Activated CD4-positive, alpha-beta T cell treated with anti-CD3 and anti-CD28 coated beads, Interleukin-2, amount 10 ng/mL, durations not matched to agents 7 days and 5 days (primary cell): ENCODE measurements at regions not wholly inside any gene's neighbourhood (a gene's known extent, or its start where the extent isn't known, plus 50 kb on each side); places are given as distances from the start of the nearest gene placed in this dataset.

ENCODE experiments used
- CTCF ChIA-PET: fragments of 350-600 bp; sonication (Branson Sonifier 250); formaldehyde crosslinking; loops from one replicate; lab custom pipeline; 2021; ENCODE audit warnings: antibody characterized with exemption; lab: Charles Lee
- POLR2A ChIA-PET: fragments of 350-600 bp; sonication (Branson Sonifier 250); formaldehyde crosslinking; loops from one replicate; lab custom pipeline; 2021; ENCODE audit warnings: antibody characterized with exemption; lab: Charles Lee
- DNase-seq: peaks from one replicate; pipeline ENCODE4 v3.0.0-alpha.2; 2020
- H3K27ac Mint-ChIP-seq: one replicate; pipeline ENCODE4 v1.8.0; 2021; ENCODE audit warnings: mild to moderate bottlenecking, moderate library complexity, mixed read lengths
- H3K27me3 Mint-ChIP-seq: one replicate; pipeline ENCODE4 v1.8.0; 2021; ENCODE audit warnings: mixed read lengths
- H3K36me3 Mint-ChIP-seq: one replicate; pipeline ENCODE4 v1.8.0; 2021; ENCODE audit warnings: low read depth, mixed read lengths
- H3K4me1 Mint-ChIP-seq: one replicate; pipeline ENCODE4 v1.8.0; 2021; ENCODE audit warnings: mixed read lengths
- H3K4me3 Mint-ChIP-seq: one replicate; pipeline ENCODE4 v1.8.0; 2021; ENCODE audit warnings: mild to moderate bottlenecking, moderate library complexity, mixed read lengths
- H3K9me3 Mint-ChIP-seq: one replicate; pipeline ENCODE4 v1.8.0; 2021; ENCODE audit warnings: mixed read lengths

DNA sequence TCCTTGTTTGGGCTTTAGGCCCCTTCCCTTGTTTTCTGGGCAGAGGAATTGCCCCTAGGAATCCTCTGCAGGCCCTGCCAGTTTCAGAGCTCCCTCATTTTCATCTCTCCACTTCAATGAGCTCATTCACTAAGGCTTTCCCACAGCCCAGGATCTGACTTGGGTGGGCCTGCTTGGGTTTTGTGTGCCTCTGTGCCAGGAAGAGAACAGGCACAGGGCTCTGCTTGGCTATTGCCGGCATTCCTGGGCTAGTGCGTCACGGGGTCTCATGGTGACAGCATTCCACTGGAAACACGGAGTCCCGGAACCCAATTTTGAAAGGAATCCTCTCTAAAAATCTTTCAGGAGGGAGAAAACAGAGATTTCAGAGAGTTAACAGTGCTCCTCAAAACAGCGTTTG, 150.5 kb downstream of the VCX3A start:
- ChIA-PET CTCF (no interaction called here), POLR2A (no interaction called here)
- no peak for DNase-seq
- no peaks in the 10 kb centered on the region for H3K4me1 Mint-ChIP-seq
- H3K4me3 Mint-ChIP-seq: no peak overlapping the region
- H3K36me3 Mint-ChIP-seq: no peaks in the 10 kb centered on the region
- no peaks in the 10 kb centered on the region for H3K27me3 Mint-ChIP-seq
- H3K27ac Mint-ChIP-seq: no peak overlapping the region
- no peaks in the 10 kb centered on the region for H3K9me3 Mint-ChIP-seq

GRCh38 chrX:6383917-6384316, 151.0 kb downstream of the VCX3A start:
- no peaks in the 10 kb centered on the region for H3K4me1 Mint-ChIP-seq
- H3K27me3 Mint-ChIP-seq: no peaks in the 10 kb centered on the region
- no peak overlapping the region for H3K27ac Mint-ChIP-seq
- H3K4me3 Mint-ChIP-seq: no peak overlapping the region
- ChIA-PET POLR2A (no interaction called here), CTCF (interaction anchor here (0.6 kb wide), 1 partner anchor 15 kb away, joined by 3 read pairs; no protein-coding TSS in a partner anchor)
- H3K9me3 Mint-ChIP-seq: no peaks in the 10 kb centered on the region
- H3K36me3 Mint-ChIP-seq: no peaks in the 10 kb centered on the region
- no peak for DNase-seq

DNA sequence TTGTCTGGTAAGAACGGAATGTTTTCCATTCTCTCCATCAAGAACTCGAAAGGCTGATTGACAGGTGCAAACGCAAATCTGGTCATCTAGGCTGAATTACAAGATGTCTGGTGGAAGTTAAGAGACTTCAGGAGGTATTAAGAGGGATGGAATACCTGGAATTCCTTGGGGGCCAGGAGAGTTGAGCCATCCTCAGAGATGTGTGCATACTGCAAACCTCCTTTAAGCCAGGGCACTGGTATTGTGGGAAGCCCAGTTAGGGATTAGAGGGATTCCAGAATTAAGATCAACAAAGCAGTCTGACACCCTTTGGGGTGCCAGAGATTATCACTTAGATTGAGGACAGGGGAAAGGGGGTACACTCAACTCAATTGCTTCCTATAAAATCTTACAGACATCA, 151.4 kb downstream of the VCX3A start:
- no peaks in the 10 kb centered on the region for H3K36me3 Mint-ChIP-seq
- H3K9me3 Mint-ChIP-seq: no peaks in the 10 kb centered on the region
- H3K27ac Mint-ChIP-seq: no peak overlapping the region
- no peaks in the 10 kb centered on the region for H3K4me1 Mint-ChIP-seq
- POLR2A ChIA-PET: no interaction called here
- H3K27me3 Mint-ChIP-seq: no peaks in the 10 kb centered on the region
- H3K4me3 Mint-ChIP-seq: no peak overlapping the region
- CTCF ChIA-PET: interaction anchor here (0.6 kb wide), 1 partner anchor 15 kb away, joined by 3 read pairs; no protein-coding TSS in a partner anchor
- DNase-seq: no peak

DNA sequence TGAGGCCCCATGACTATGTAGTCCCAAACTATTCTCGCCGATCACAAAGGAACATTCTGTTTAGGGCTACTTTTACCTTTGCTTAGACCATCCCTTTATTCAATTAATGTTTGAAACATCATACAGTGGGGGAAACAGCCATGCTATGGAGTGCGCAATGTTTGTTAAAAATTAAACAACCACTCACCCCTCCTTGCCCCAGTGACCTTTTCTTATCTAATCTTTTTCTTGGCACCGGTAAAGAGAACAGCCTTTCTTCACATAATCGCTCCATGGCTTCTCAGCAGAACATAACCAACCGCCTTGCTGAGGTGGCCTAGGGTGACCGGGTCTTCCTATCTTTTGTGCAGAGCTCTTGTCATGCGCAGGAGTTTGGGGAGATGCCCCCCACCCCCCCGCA, 152.6 kb downstream of the VCX3A start:
- no peaks in the 10 kb centered on the region for H3K27me3 Mint-ChIP-seq
- DNase-seq: no peak
- H3K4me3 Mint-ChIP-seq: no peak overlapping the region
- H3K36me3 Mint-ChIP-seq: no peaks in the 10 kb centered on the region
- ChIA-PET POLR2A (no interaction called here), CTCF (no interaction called here)
- no peak overlapping the region for H3K27ac Mint-ChIP-seq
- no peaks in the 10 kb centered on the region for H3K9me3 Mint-ChIP-seq
- no peaks in the 10 kb centered on the region for H3K4me1 Mint-ChIP-seq

DNA sequence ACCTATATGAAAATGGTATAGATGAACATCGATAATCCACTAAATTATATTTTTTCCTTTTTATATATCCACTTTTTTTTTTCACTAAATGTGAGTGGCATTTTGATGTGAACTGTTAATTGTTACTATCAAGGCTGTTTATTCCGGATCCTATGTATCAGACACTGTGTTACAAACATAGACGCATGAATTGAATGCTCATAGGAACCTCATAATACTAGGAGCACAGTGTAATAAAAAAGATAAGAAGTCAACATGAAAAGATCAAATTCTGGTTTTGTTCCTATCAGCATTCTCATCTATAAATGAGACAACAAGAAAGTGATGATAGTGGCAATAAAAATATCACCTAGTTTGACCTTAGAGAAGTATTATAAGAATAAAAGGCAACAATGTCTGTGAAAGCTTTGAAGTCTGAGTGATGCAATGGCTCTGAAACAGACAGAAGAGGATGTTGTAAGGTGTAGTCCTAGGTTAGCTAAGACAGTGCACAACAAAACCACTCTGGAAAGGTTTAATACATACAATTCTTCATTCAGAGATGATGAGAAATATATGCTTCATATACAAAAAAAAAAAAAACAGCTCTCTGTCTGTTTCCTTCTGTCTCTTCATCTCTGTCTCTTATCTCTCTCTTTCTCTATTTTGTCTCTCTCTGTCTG, 148.6 kb upstream of the NLGN4X start:
- Mint-ChIP-seq H3K36me3 (no peaks in the 10 kb centered on the region), H3K27me3 (no peaks in the 10 kb centered on the region), H3K9me3 (no peaks in the 10 kb centered on the region), H3K4me3 (no peak overlapping the region), H3K4me1 (no peaks in the 10 kb centered on the region), H3K27ac (no peak overlapping the region)
- ChIA-PET POLR2A (no interaction called here), CTCF (no interaction called here)
- DNase-seq: no peak

DNA sequence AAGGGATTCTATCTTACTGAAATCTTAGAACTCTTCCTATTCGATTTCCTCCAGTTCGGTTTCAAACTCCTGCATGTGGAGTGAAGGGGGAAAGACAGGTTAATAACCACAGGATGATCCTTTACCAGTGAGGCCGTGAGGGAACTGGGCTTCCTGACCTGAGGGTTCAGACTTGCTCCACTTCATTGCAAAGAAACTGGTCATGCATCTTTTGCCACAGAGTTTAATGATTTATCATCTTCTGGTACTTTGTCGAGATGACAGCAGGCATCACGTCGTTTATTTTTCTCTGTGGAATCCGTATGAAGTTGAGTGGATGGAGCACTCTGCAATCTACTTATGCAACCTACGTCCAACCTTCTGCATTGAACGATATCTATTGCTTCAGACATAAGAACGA, 145.9 kb upstream of the NLGN4X start:
- DNase-seq: no peak
- ChIA-PET POLR2A (no interaction called here), CTCF (no interaction called here)
- Mint-ChIP-seq H3K27ac (no peak overlapping the region), H3K4me3 (no peak overlapping the region), H3K9me3 (no peaks in the 10 kb centered on the region), H3K4me1 (no peaks in the 10 kb centered on the region), H3K36me3 (no peaks in the 10 kb centered on the region), H3K27me3 (no peaks in the 10 kb centered on the region)

GRCh38 chrX:6372981-6373380, 144.3 kb upstream of the NLGN4X start:
- Mint-ChIP-seq H3K27me3 (no peaks in the 10 kb centered on the region), H3K36me3 (no peaks in the 10 kb centered on the region), H3K9me3 (no peaks in the 10 kb centered on the region), H3K4me3 (no peak overlapping the region), H3K27ac (no peak overlapping the region), H3K4me1 (no peaks in the 10 kb centered on the region)
- CTCF ChIA-PET: no interaction called here
- POLR2A ChIA-PET: no interaction called here
- no peak for DNase-seq

DNA sequence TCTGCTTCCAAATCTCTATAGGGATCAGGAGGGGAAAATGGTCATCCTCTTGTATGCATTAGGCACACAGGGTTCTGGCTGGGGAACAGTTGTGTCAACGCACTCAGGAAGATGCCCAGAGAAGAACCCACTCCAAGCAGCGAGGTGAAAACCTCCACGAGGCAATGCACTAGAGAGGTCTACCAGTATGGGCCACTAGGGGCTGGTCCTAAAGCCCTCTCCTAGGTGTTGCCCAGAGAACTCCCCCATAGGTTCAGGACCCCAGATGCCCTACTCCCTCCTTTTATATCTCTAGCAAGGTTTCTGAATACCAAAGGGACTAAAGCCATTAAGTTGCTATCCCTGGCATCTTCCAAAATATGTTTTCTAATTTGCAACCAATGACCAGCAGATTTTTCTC, 142.7 kb upstream of the NLGN4X start:
- CTCF ChIA-PET: no interaction called here
- H3K4me1 Mint-ChIP-seq: no peaks in the 10 kb centered on the region
- H3K27ac Mint-ChIP-seq: no peak overlapping the region
- no peaks in the 10 kb centered on the region for H3K9me3 Mint-ChIP-seq
- POLR2A ChIA-PET: no interaction called here
- H3K36me3 Mint-ChIP-seq: no peaks in the 10 kb centered on the region
- no peak overlapping the region for H3K4me3 Mint-ChIP-seq
- no peak for DNase-seq
- no peaks in the 10 kb centered on the region for H3K27me3 Mint-ChIP-seq

DNA sequence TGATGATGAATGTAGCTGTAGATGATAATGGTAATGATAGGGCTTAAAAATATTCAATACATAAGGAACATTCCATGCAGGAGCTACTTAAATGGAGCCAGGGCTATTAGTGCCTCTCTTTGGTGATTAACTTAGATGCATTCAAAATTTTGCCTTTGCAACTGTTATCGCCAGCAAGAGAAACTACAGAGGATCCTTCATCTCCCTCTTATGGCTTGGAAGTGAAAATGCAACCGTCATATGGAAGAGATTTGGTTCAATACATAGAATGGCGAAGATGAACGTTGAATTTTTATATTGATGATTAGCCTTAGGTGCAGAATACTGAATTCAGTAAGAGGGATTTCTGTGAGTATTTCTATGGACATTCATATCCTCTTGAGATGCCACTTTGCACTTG, 134.5 kb upstream of the NLGN4X start:
- Mint-ChIP-seq H3K4me3 (no peak overlapping the region), H3K9me3 (no peaks in the 10 kb centered on the region), H3K27me3 (no peaks in the 10 kb centered on the region), H3K36me3 (no peaks in the 10 kb centered on the region), H3K4me1 (no peaks in the 10 kb centered on the region), H3K27ac (no peak overlapping the region)
- ChIA-PET POLR2A (no interaction called here), CTCF (no interaction called here)
- no peak for DNase-seq

- Mint-ChIP-seq H3K4me3 (no peak overlapping the region), H3K4me1 (no peaks in the 10 kb centered on the region), H3K27ac (no peak overlapping the region), H3K9me3 (no peaks in the 10 kb centered on the region), H3K36me3 (no peaks in the 10 kb centered on the region), H3K27me3 (no peaks in the 10 kb centered on the region)
- POLR2A ChIA-PET: no interaction called here
- CTCF ChIA-PET: no interaction called here
- no peak for DNase-seq
Observed at GRCh38 chrX:6325437-6325836, 96.8 kb upstream of the NLGN4X start.

- POLR2A ChIA-PET: no interaction called here
- Mint-ChIP-seq H3K36me3 (no peaks in the 10 kb centered on the region), H3K27me3 (no peaks in the 10 kb centered on the region), H3K27ac (no peak overlapping the region), H3K9me3 (no peaks in the 10 kb centered on the region), H3K4me3 (no peak overlapping the region), H3K4me1 (no peaks in the 10 kb centered on the region)
- CTCF ChIA-PET: no interaction called here
- no peak for DNase-seq
Observed at GRCh38 chrX:6313356-6313755, 84.7 kb upstream of the NLGN4X start.

GRCh38 chrX:6311540-6311939, 82.9 kb upstream of the NLGN4X start:
- ChIA-PET CTCF (no interaction called here), POLR2A (no interaction called here)
- no peaks in the 10 kb centered on the region for H3K27me3 Mint-ChIP-seq
- DNase-seq: no peak
- no peaks in the 10 kb centered on the region for H3K4me1 Mint-ChIP-seq
- no peaks in the 10 kb centered on the region for H3K36me3 Mint-ChIP-seq
- H3K4me3 Mint-ChIP-seq: no peak overlapping the region
- H3K9me3 Mint-ChIP-seq: no peaks in the 10 kb centered on the region
- no peak overlapping the region for H3K27ac Mint-ChIP-seq

DNA sequence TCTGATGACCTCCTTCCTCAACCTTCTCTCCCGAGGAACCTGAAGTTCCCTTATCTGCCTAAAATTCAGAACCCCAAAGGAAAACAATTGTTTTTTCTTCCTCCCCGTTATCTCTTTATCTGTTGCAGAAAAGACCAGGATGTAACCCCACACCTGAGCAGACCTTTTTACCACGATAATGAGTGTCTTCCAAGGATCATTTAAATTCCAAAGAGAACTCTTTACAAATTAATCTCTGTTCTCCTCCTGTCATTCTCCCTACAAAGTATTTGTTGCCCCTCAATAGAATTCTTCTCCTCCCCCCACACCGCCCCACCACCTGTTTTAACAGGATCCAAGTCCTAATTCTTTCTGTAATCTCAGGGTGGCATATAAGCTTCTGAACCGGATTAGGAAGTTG, 78.5 kb upstream of the NLGN4X start:
- no peaks in the 10 kb centered on the region for H3K36me3 Mint-ChIP-seq
- POLR2A ChIA-PET: no interaction called here
- H3K4me1 Mint-ChIP-seq: no peaks in the 10 kb centered on the region
- CTCF ChIA-PET: no interaction called here
- H3K9me3 Mint-ChIP-seq: no peaks in the 10 kb centered on the region
- no peak overlapping the region for H3K27ac Mint-ChIP-seq
- H3K4me3 Mint-ChIP-seq: no peak overlapping the region
- no peak for DNase-seq
- no peaks in the 10 kb centered on the region for H3K27me3 Mint-ChIP-seq

- CTCF ChIA-PET: no interaction called here
- no peak overlapping the region for H3K4me3 Mint-ChIP-seq
- H3K4me1 Mint-ChIP-seq: no peaks in the 10 kb centered on the region
- no peaks in the 10 kb centered on the region for H3K9me3 Mint-ChIP-seq
- POLR2A ChIA-PET: no interaction called here
- no peak for DNase-seq
- no peak overlapping the region for H3K27ac Mint-ChIP-seq
- H3K36me3 Mint-ChIP-seq: no peaks in the 10 kb centered on the region
- no peaks in the 10 kb centered on the region for H3K27me3 Mint-ChIP-seq
Observed at GRCh38 chrX:6299724-6300123, 71.1 kb upstream of the NLGN4X start.
